SK-N-SH (cell line): ENCODE measurements at regions not wholly inside any gene's neighbourhood (a gene's known extent, or its start where the extent isn't known, plus 50 kb on each side); places are given as distances from the start of the nearest gene placed in this dataset.

Experiments
- CTCF ChIA-PET: fragments of 300-600, 350-600 bp; formaldehyde crosslinking; extraction: SDS; loops from one replicate; lab custom pipeline; 2021; lab: Yijun Ruan, JAX
- POLR2A ChIA-PET: fragments of 350-600 bp; sonication (Branson Sonifier 250); formaldehyde crosslinking; extraction: SDS; loops from one replicate; lab custom pipeline; 2020; ENCODE audit warnings: antibody characterized with exemption, inconsistent platforms; lab: Yijun Ruan, JAX
- DNase-seq: peaks from one replicate; pipeline ENCODE4 v3.0.0; 2012
- H2AFZ ChIP-seq: fragments of 200-600 bp; sonication (generic); 2 replicates; pipeline ENCODE4 v1.8.1; 2016; ENCODE audit warnings: antibody characterized with exemption, mild to moderate bottlenecking, low read depth
- H3F3A ChIP-seq: fragments of 200-600 bp; sonication (generic); replicated peaks from 2 replicates; pipeline ENCODE3; 2016; ENCODE audit warnings: antibody characterized with exemption, mild to moderate bottlenecking; ENCODE audit not compliant: insufficient read depth
- H3K27ac ChIP-seq, 2 experiments: fragments of 200-500 bp in 1 of 2; fragments of 200-600 bp in 1 of 2; sonication (Bioruptor generic) in 1 of 2; sonication (generic), shearing (Covaris generic) in 1 of 2; 2 replicates each; pipeline versions ENCODE4 v1.5.1 to v1.6.1; 2014 to 2016; ENCODE audit warnings: low read depth in 2 of 2, inconsistent platforms in 1 of 2, low read length in 1 of 2, mild to moderate bottlenecking in 1 of 2, mixed read lengths in 1 of 2
- H3K27me3 ChIP-seq: fragments of 200-600 bp; sonication (generic), shearing (Covaris generic); 2 replicates; pipeline ENCODE4 v1.6.1; 2016; ENCODE audit warnings: mixed run types; ENCODE audit not compliant: insufficient read depth
- H3K36me3 ChIP-seq, 2 experiments: fragments of 200-500 bp in 1 of 2; fragments of 200-600 bp in 1 of 2; sonication (Bioruptor generic) in 1 of 2; sonication (generic) in 1 of 2; replicated peaks in 1 of 2; 2 replicates each; pipeline versions ENCODE3 to v1.5.1; 2014 to 2016; ENCODE audit warnings: low read length in 1 of 2, mild to moderate bottlenecking in 1 of 2; ENCODE audit not compliant: insufficient read depth in 2 of 2, control insufficient read depth in 1 of 2
- H3K4me1 ChIP-seq, 2 experiments: fragments of 200-500 bp in 1 of 2; fragments of 200-600 bp in 1 of 2; sonication (Bioruptor generic) in 1 of 2; sonication (generic), shearing (Covaris generic) in 1 of 2; 2 replicates each; pipeline versions ENCODE4 v1.5.1 to v1.6.1; 2014 to 2016; ENCODE audit warnings: low read depth in 1 of 2, low read length in 1 of 2, mixed run types in 1 of 2; ENCODE audit not compliant: insufficient read depth in 2 of 2, control insufficient read depth in 1 of 2
- H3K4me2 ChIP-seq: fragments of 200-600 bp; sonication (generic), shearing (Covaris generic); 2 replicates; pipeline ENCODE4 v1.6.1; 2017; ENCODE audit warnings: mixed run types
- H3K4me3 ChIP-seq, 2 experiments: fragments of 200-500 bp in 1 of 2; fragments of 200-600 bp in 1 of 2; sonication (Bioruptor generic) in 1 of 2; sonication (generic), shearing (Covaris generic) in 1 of 2; 2 replicates each; pipeline versions ENCODE4 v1.5.1 to v1.8.1; 2014 to 2016; ENCODE audit warnings: low read depth in 2 of 2, inconsistent platforms in 1 of 2, low read length in 1 of 2, mild to moderate bottlenecking in 1 of 2, mixed read lengths in 1 of 2, moderate library complexity in 1 of 2
- H3K79me2 ChIP-seq: fragments of 200-600 bp; sonication (generic); 2 replicates; pipeline ENCODE4 v1.8.1; 2017; ENCODE audit warnings: mild to moderate bottlenecking; ENCODE audit not compliant: insufficient read depth
- H3K9ac ChIP-seq: fragments of 200-600 bp; sonication (generic); 2 replicates; pipeline ENCODE4 v1.6.1; 2017; ENCODE audit warnings: mixed run types
- H3K9me2 ChIP-seq: fragments of 200-600 bp; sonication (generic); 2 replicates; pipeline ENCODE4 v1.6.1; 2017; ENCODE audit warnings: mixed run types
- H3K9me3 ChIP-seq: fragments of 200-600 bp; sonication (generic); 2 replicates; pipeline ENCODE4 v1.6.1; 2017; ENCODE audit warnings: mixed run types, mild to moderate bottlenecking, moderate library complexity
- H4K20me1 ChIP-seq: fragments of 200-600 bp; sonication (generic); 2 replicates; pipeline ENCODE4 v1.6.1; 2017; ENCODE audit warnings: mild to moderate bottlenecking, mixed run types; ENCODE audit not compliant: insufficient read depth
- CHD2 ChIP-seq: fragments of 150-350 bp; IDR thresholded peaks from 2 replicates; pipeline ENCODE4 v1.6.1; 2018; ENCODE audit warnings: low read length; ENCODE audit not compliant: partially characterized antibody
- CTCF ChIP-seq: fragments of 200-600 bp; sonication (generic); IDR thresholded peaks from 2 replicates; pipeline ENCODE4 v1.6.1; 2017; ENCODE audit warnings: antibody characterized with exemption, mild to moderate bottlenecking, moderate library complexity
- ELF1 ChIP-seq: IDR thresholded peaks from 2 replicates; pipeline ENCODE4 v1.4.0; 2012
- EZH2phosphoT487 ChIP-seq: fragments of 200-600 bp; sonication (generic); IDR thresholded peaks from 2 replicates; pipeline ENCODE4 v1.6.1; 2017; ENCODE audit warnings: low read depth, mixed run types, mild to moderate bottlenecking, antibody characterized with exemption, moderate library complexity, borderline replicate concordance
- GABPA ChIP-seq: IDR thresholded peaks from 2 replicates; pipeline ENCODE4 v1.4.0; 2012; ENCODE audit warnings: low read depth, mild to moderate bottlenecking
- GATA2 ChIP-seq: sonication (generic); formaldehyde crosslinking; IDR thresholded peaks from 2 replicates; pipeline ENCODE4 v1.5.0; 2020; ENCODE audit warnings: mild to moderate bottlenecking, missing genetic modification reagents
- IRF3 ChIP-seq: fragments of 150-350 bp; IDR thresholded peaks from 2 replicates; pipeline ENCODE4 v1.6.1; 2016; ENCODE audit warnings: mild to moderate bottlenecking, low read depth, low read length
- JUND ChIP-seq: IDR thresholded peaks from 2 replicates; pipeline ENCODE4 v1.4.0; 2012
- MAX ChIP-seq: IDR thresholded peaks from 2 replicates; pipeline ENCODE4 v1.4.0; 2012; ENCODE audit warnings: low read depth
- MEF2A ChIP-seq: IDR thresholded peaks from 2 replicates; pipeline ENCODE4 v1.4.0; 2012; ENCODE audit warnings: low read depth, borderline replicate concordance
- MXI1 ChIP-seq: IDR thresholded peaks from 2 replicates; pipeline ENCODE4 v1.6.1; 2012; ENCODE audit warnings: mild to moderate bottlenecking, low read depth, low read length, improper control_type of control experiment
- NRF1 ChIP-seq: IDR thresholded peaks from 2 replicates; pipeline ENCODE4 v1.6.1; 2012; ENCODE audit warnings: low read depth, mild to moderate bottlenecking, low read length
- POLR2AphosphoS5 ChIP-seq: IDR thresholded peaks from 2 replicates; pipeline ENCODE4 v1.6.1; 2012; ENCODE audit warnings: low read depth, low read length
- SMC3 ChIP-seq: IDR thresholded peaks from 2 replicates; pipeline ENCODE4 v1.6.1; 2012; ENCODE audit warnings: low read depth, low read length, improper control_type of control experiment
- TCF12 ChIP-seq: IDR thresholded peaks from 2 replicates; pipeline ENCODE4 v1.4.0; 2012
- USF2 ChIP-seq: fragments of 150-350 bp; IDR thresholded peaks from 2 replicates; pipeline ENCODE4 v1.6.1; 2017; ENCODE audit warnings: antibody characterized with exemption, low read length, low read depth, borderline replicate concordance
- YY1 ChIP-seq: IDR thresholded peaks from 2 replicates; pipeline ENCODE4 v1.4.0; 2012; ENCODE audit warnings: low read depth, mild to moderate bottlenecking
- ZBTB33 ChIP-seq: IDR thresholded peaks from 2 replicates; pipeline ENCODE4 v1.4.0; 2012; ENCODE audit warnings: low read depth, borderline replicate concordance
- WGBS: methylation state at CpG from one replicate; pipeline ENCODE4 v1.1.6; 2017; ENCODE audit warnings: low lambda C conversion rate; 5-methylcytosine and 5-hydroxymethylcytosine counted together

- TF ChIP-seq EZH2phosphoT487 (no peak), CTCF (no peak), GABPA (no peak), USF2 (no peak)
- TF ChIP-seq, all 33 proteins: peak for 0
Observed at GRCh38 chr20:11980263-11980662, 62.6 kb downstream of the BTBD3 start (continued).

GRCh38 chr20:11981366-11981947 is 63.8 kb downstream of the BTBD3 start:
- Histone ChIP-seq H3K27me3 (no peaks in the 10 kb centered on the region; the same call in 1 of the 2 replicates), H3K79me2 (no peaks in the 10 kb centered on the region)
- TF ChIP-seq CHD2 (no peak), IRF3 (no peak), MXI1 (no peak), NRF1 (no peak), CTCF (no peak), USF2 (no peak), SMC3 (no peak), ZBTB33 (no peak), ELF1 (no peak), GATA2 (CRISPR knock-in tag) (no peak), JUND (no peak), TCF12 (no peak), POLR2AphosphoS5 (no peak), MEF2A (no peak), MAX (no peak), YY1 (no peak)
- TF ChIP-seq, all 33 proteins: peak for 0
- POLR2A ChIA-PET = no interaction called here
- H3K36me3 ChIP-seq = no peaks in the 10 kb centered on the region
- CTCF ChIA-PET = interaction anchor here (0.6 kb wide), 1 partner anchor 29 kb away, joined by 3 read pairs; no protein-coding TSS in a partner anchor
- no peak for DNase-seq
- no peak overlapping the region for H3K4me2 ChIP-seq
- no peak overlapping the region for H2AFZ ChIP-seq
- no peaks in the 10 kb centered on the region for H4K20me1 ChIP-seq
- H3K9me3 ChIP-seq = no peaks in the 10 kb centered on the region
- H3K27ac ChIP-seq = no peak overlapping the region
- no peaks in the 10 kb centered on the region for H3K4me1 ChIP-seq
- no peaks in the 10 kb centered on the region for H3F3A ChIP-seq
- no peak overlapping the region for H3K4me3 ChIP-seq
- no peaks in the 10 kb centered on the region for H3K9me2 ChIP-seq
- no peak overlapping the region for H3K9ac ChIP-seq
- WGBS = 21% methylated on average over 4 of the region's 4 CpGs
